Nucleus accumbens (tissue), 56 donors: ENCODE measurements at regions not wholly inside any gene's neighbourhood (a gene's known extent, or its start where the extent isn't known, plus 50 kb on each side); places are given as distances from the start of the nearest gene placed in this dataset.

Source experiments
- DNase-seq, 56 donors: peaks; one replicate each; lab custom pipeline; 2025; lab: John Stamatoyannopoulos, UW

- peak in 5 of 56 donors; percentile 6 to 22 (median 14) for DNase-seq
These were observed 266.3 kb downstream of the FBXW7 start for GRCh38 chr4:152269448-152270191.

- DNase-seq: no peak
These were observed 268.1 kb downstream of the FBXW7 start for GRCh38 chr4:152267811-152268210.

- no peak for DNase-seq
These were observed 268.9 kb downstream of the FBXW7 start for GRCh38 chr4:152266831-152267480.

- peak in 1 of 56 donors; percentile 5 for DNase-seq
These were observed 270.7 kb downstream of the FBXW7 start for GRCh38 chr4:152265149-152265621.

- DNase-seq: no peak
These were observed 271.8 kb downstream of the FBXW7 start for GRCh38 chr4:152264106-152264505.

GRCh38 chr4:152259866-152260265 is 276.0 kb downstream of the FBXW7 start:
- no peak for DNase-seq

GRCh38 chr4:152258804-152259708 is 276.8 kb downstream of the FBXW7 start:
- no peak for DNase-seq

GRCh38 chr4:152258391-152258790 is 277.5 kb downstream of the FBXW7 start:
- DNase-seq: no peak

- no peak for DNase-seq
These were observed 278.3 kb downstream of the FBXW7 start for GRCh38 chr4:152257601-152258066.

- DNase-seq: no peak
These were observed 278.9 kb downstream of the FBXW7 start for GRCh38 chr4:152256996-152257395.

- DNase-seq: no peak
These were observed 280.5 kb downstream of the FBXW7 start for GRCh38 chr4:152255437-152255836.

- no peak for DNase-seq
These were observed 287.5 kb downstream of the FBXW7 start for GRCh38 chr4:152248347-152248746.

- no peak for DNase-seq
These were observed 288.5 kb downstream of the FBXW7 start for GRCh38 chr4:152247271-152247975.

- DNase-seq: no peak
These were observed 289.2 kb downstream of the FBXW7 start for GRCh38 chr4:152246659-152247058.

GRCh38 chr4:152245680-152246079 is 290.2 kb downstream of the FBXW7 start:
- DNase-seq: no peak

- DNase-seq: no peak
These were observed 291.2 kb downstream of the FBXW7 start for GRCh38 chr4:152244659-152245058.

- DNase-seq: peak in 1 of 56 donors; percentile 10
These were observed 291.8 kb downstream of the FBXW7 start for GRCh38 chr4:152243896-152244595.

- DNase-seq: no peak
These were observed 292.7 kb downstream of the FBXW7 start for GRCh38 chr4:152243206-152243605.

- DNase-seq: no peak
These were observed 295.7 kb downstream of the FBXW7 start for GRCh38 chr4:152240232-152240631.

- DNase-seq: no peak
These were observed 296.7 kb downstream of the FBXW7 start for GRCh38 chr4:152239216-152239615.
